HUES48 (cell line): ENCODE measurements at regions not wholly inside any gene's neighbourhood (a gene's known extent, or its start where the extent isn't known, plus 50 kb on each side); places are given as distances from the start of the nearest gene placed in this dataset.

Source experiments
- H3K27ac ChIP-seq: one replicate; pipeline ENCODE4 v1.7.0; 2013; ENCODE audit warnings: low read depth, low read length, inconsistent platforms
- H3K27me3 ChIP-seq: 2 replicates; pipeline ENCODE4 v1.6.1; 2013; ENCODE audit warnings: mild to moderate bottlenecking, low read length; ENCODE audit not compliant: control insufficient read depth, insufficient read depth
- H3K36me3 ChIP-seq: 2 replicates; pipeline ENCODE4 v1.6.1; 2013; ENCODE audit warnings: low read length; ENCODE audit not compliant: control insufficient read depth, insufficient read depth
- H3K4me1 ChIP-seq: 2 replicates; pipeline ENCODE4 v1.6.1; 2013; ENCODE audit warnings: mild to moderate bottlenecking, low read length; ENCODE audit not compliant: control insufficient read depth, insufficient read depth
- H3K4me3 ChIP-seq: 2 replicates; pipeline ENCODE4 v1.5.1; 2013; ENCODE audit warnings: mild to moderate bottlenecking, low read depth, low read length
- H3K9ac ChIP-seq: 2 replicates; pipeline ENCODE4 v1.6.1; 2013; ENCODE audit warnings: mild to moderate bottlenecking, low read depth, low read length, moderate library complexity
- H3K9me3 ChIP-seq: 2 replicates; pipeline ENCODE4 v1.6.1; 2013; ENCODE audit warnings: low read length; ENCODE audit not compliant: control insufficient read depth, insufficient read depth

DNA sequence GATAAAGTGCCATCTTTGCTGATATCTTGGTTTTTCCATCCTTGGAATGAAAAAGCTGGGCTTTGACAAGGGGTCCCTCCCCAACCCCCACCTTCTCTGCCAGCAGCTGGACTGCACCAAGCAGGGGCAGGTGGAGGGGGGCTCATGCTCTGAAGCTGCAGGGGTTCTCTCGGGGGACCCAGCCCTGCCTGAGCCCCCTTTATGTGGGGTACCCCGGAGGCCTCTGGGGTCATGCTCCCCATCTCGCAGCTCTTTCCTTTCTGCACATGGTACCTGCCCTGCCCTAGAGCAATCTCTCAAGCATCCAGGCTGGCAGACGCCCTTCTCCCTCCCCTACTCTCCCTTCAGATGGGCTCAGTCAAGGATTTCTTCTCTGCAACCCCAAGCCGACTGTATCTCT, 146.7 kb upstream of the PTPN1 start:
- Histone ChIP-seq H3K27me3 (no peaks in the 10 kb centered on the region), H3K36me3 (no peaks in the 10 kb centered on the region), H3K27ac (no peak overlapping the region), H3K4me3 (no peak overlapping the region), H3K9me3 (no peaks in the 10 kb centered on the region), H3K9ac (no peak overlapping the region), H3K4me1 (no peaks in the 10 kb centered on the region)

DNA sequence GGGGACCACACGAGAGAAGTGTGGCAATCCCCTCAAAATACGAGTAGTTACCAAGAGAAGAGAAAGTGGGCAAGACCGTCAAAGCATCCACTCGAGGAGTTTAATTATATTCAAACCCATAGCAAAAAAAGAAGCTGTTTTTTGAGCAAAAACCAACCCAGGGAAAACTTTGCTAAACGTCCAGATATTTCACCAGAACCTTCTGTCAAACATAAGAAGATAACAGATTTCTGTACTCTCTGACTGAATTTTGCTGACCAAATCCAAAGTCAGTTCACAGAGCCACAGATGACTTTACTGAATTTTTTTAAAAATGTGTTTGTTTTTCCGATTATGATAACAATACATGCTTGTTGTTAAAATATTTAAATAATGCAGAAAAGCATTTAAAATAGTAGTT, 145.6 kb upstream of the PTPN1 start:
- H3K27ac ChIP-seq, result no peak overlapping the region
- no peaks in the 10 kb centered on the region for H3K27me3 ChIP-seq
- H3K9me3 ChIP-seq, result no peaks in the 10 kb centered on the region
- no peak overlapping the region for H3K9ac ChIP-seq
- H3K4me1 ChIP-seq, result no peaks in the 10 kb centered on the region
- H3K36me3 ChIP-seq, result no peaks in the 10 kb centered on the region
- no peak overlapping the region for H3K4me3 ChIP-seq

- Histone ChIP-seq H3K9ac (no peak overlapping the region), H3K4me3 (no peak overlapping the region), H3K27me3 (no peaks in the 10 kb centered on the region), H3K27ac (no peak overlapping the region), H3K4me1 (no peaks in the 10 kb centered on the region), H3K36me3 (no peaks in the 10 kb centered on the region), H3K9me3 (no peaks in the 10 kb centered on the region)
Measured at GRCh38 chr20:50366270-50367103, 143.7 kb upstream of the PTPN1 start.

DNA sequence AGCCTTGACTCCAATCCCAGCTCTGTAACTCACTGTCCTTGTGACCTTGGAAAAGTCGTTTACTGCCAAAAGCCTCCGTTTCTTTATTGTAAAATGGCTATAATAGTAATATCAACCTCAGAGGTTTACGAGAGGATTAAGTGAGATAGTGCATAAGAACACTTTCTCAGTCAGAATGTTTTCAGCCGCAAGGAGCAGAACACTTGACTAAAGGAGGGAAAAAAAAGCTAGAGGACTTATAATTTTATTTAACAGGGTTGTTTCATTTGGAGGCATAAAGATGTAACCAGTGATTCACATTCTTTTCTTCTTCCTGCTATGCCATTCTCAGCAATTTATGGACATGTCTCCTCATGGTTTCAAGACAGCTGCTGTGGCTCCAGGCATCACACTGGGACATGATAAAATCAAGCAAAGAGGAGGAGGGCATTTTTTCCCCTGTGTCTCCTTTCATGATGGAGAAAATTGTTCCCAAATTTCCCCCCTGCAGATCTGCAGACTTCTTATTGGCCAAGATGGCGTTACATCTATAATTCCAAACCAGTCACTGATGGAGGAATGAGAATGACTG, 143.0 kb upstream of the PTPN1 start:
- Histone ChIP-seq H3K27me3 (no peaks in the 10 kb centered on the region), H3K4me3 (no peak overlapping the region), H3K27ac (no peak overlapping the region), H3K9me3 (no peaks in the 10 kb centered on the region), H3K36me3 (no peaks in the 10 kb centered on the region), H3K9ac (no peak overlapping the region), H3K4me1 (no peaks in the 10 kb centered on the region)

DNA sequence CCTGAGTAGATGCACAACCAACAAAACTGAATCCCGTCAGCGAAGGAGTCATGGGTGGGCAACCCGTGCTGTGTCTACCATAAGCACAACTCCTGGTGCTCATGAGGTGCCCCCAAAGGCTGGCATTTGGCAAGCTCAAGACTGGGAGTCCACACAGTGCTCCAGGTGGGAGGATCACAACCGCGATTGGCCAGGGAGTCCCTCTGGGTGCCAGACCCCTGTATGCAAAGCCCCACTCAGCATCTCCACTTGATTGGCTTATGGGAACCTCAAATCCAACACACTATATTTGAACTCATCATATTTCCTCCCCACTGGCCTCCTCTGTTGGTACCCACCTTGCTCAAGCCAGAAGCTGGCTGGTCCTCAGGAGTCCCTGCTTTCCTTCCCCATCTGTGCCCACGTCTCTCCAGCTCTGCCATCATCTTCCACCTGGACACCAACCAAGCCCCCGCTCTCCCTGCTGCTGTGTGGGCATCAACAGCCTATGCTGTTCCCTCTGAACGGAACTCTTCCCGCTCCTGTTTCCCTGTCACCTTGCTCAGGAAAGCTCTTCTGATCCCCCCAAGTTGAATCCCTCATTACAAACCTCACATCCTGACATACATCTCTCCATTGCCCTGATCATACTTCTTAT, 142.3 kb upstream of the PTPN1 start:
- H3K4me3 ChIP-seq, result no peak overlapping the region
- H3K27ac ChIP-seq, result no peak overlapping the region
- H3K9ac ChIP-seq, result no peak overlapping the region
- no peaks in the 10 kb centered on the region for H3K27me3 ChIP-seq
- no peaks in the 10 kb centered on the region for H3K9me3 ChIP-seq
- no peaks in the 10 kb centered on the region for H3K4me1 ChIP-seq
- no peaks in the 10 kb centered on the region for H3K36me3 ChIP-seq

GRCh38 chr20:50368386-50368785, 141.8 kb upstream of the PTPN1 start:
- no peaks in the 10 kb centered on the region for H3K36me3 ChIP-seq
- no peak overlapping the region for H3K4me3 ChIP-seq
- no peak overlapping the region for H3K27ac ChIP-seq
- no peaks in the 10 kb centered on the region for H3K9me3 ChIP-seq
- H3K9ac ChIP-seq, result no peak overlapping the region
- no peaks in the 10 kb centered on the region for H3K4me1 ChIP-seq
- H3K27me3 ChIP-seq, result no peaks in the 10 kb centered on the region

DNA sequence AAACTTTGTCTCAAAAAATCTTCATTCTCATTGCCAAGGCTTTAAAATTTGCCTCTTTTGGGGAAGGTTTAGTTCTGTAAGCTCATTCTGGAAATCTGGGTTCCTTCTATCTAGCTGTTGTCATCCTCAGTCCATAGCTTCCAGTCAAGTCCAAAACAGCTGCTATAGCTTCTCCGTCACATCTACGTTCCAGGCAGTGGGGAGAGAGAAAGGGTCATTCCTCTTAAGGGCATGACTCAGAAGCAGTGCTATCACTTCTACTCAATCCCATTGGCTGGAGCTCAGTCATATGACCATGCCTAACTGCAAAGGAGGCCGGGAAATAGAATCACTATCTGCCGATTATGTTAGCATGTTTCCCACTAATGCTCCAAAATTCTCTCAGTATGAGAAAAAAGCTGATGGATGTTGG, 141.4 kb upstream of the PTPN1 start:
- no peaks in the 10 kb centered on the region for H3K4me1 ChIP-seq
- no peak overlapping the region for H3K9ac ChIP-seq
- no peak overlapping the region for H3K27ac ChIP-seq
- H3K4me3 ChIP-seq, result no peak overlapping the region
- no peaks in the 10 kb centered on the region for H3K27me3 ChIP-seq
- no peaks in the 10 kb centered on the region for H3K36me3 ChIP-seq
- H3K9me3 ChIP-seq, result no peaks in the 10 kb centered on the region

- Histone ChIP-seq H3K9me3 (no peaks in the 10 kb centered on the region), H3K4me3 (no peak overlapping the region), H3K4me1 (no peaks in the 10 kb centered on the region), H3K27me3 (no peaks in the 10 kb centered on the region), H3K36me3 (no peaks in the 10 kb centered on the region), H3K9ac (no peak overlapping the region), H3K27ac (no peak overlapping the region)
Measured at GRCh38 chr20:50369225-50370035, 140.8 kb upstream of the PTPN1 start.

DNA sequence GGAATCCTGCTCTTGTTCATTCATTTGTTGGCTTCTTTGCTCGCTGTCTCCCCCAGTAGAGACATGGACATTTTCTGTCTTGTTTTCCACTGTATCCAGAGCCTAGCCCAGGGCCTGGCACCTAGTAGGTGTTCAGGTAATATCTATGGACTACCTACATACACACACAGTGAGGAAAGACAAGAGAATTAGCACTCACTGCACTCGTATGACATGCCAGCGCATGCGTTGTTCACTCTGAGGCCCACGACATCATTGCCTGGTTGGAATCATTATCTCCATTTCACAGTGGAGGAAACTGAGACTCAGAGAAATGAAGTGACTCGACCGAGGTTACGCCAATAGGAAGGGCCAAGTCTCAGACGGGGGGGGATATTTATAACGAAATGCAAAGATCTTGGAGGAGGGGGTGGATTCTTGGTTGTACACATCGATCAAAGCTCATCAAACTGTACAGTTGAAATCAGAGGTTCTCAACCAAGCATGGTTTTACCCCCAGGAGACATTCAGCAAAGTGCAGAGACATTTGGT, 140.1 kb upstream of the PTPN1 start:
- Histone ChIP-seq H3K9ac (no peak overlapping the region), H3K4me1 (no peaks in the 10 kb centered on the region), H3K36me3 (no peaks in the 10 kb centered on the region), H3K27ac (no peak overlapping the region), H3K27me3 (no peaks in the 10 kb centered on the region), H3K4me3 (no peak overlapping the region), H3K9me3 (no peaks in the 10 kb centered on the region)

DNA sequence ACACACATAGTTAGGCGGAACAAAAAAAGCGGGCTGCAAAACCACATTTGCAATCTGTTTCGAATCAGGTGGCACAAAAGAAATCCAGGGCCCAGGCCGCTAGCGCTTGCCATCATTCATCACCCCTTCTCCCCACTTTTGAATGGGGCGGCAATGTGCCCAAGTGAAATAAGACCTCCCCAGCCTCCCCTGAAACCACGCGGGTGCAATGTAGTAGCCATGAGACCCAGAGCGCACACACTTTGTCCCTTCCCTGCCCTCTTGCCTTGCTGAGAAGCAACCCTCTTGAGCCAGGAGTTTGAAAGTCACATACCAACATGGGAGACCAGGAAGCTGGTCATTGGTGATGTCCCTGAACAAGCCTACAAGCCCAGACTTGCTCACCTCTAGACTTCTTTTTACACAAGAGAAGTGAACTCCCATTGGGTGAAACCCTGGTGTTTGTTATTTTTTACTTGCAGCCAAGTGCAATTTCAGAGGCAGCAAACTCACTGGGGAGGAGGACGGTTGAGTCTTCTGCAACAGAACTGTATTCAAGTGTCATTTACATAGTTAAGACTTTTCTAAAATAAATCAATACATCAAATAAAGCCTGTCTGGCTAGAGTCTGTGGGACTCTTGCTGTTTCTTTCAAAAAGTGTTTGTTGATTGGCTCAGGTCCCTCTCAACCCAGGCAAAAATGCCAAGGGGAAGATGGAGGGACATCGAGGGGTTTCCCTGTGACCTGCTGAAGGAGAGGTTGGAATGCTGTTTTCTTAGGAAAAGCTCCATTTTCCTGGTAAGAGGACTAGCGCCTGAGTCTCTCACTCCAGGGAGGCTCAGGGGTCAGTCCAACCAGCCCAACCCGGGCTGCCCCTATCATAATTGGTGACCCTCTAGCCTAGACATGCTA, 138.1 kb upstream of the PTPN1 start:
- no peaks in the 10 kb centered on the region for H3K27me3 ChIP-seq
- no peaks in the 10 kb centered on the region for H3K36me3 ChIP-seq
- H3K4me3 ChIP-seq, result no peak overlapping the region
- no peak overlapping the region for H3K27ac ChIP-seq
- no peak overlapping the region for H3K9ac ChIP-seq
- no peaks in the 10 kb centered on the region for H3K9me3 ChIP-seq
- no peaks in the 10 kb centered on the region for H3K4me1 ChIP-seq
